Hematopoietic multipotent progenitor cell treated with erythropoietin and hydrocortisone succinate and interleukin-3 and kit ligand, for 8 days (in vitro differentiated cells): ENCODE measurements at regions not wholly inside any gene's neighbourhood (a gene's known extent, or its start where the extent isn't known, plus 50 kb on each side); places are given as distances from the start of the nearest gene placed in this dataset.

Experiments
- DNase-seq: peaks from one replicate; pipeline ENCODE4 v3.0.0-alpha.2; 2015

GRCh38 chr16:54431997-54432896, 145.7 kb upstream of the IRX3 start:
- no peak for DNase-seq

GRCh38 chr16:54431041-54431996, 144.7 kb upstream of the IRX3 start:
- no peak for DNase-seq

- no peak for DNase-seq
These were observed 144.0 kb upstream of the IRX3 start for GRCh38 chr16:54430491-54431030.

GRCh38 chr16:54429029-54429428, 142.4 kb upstream of the IRX3 start:
- DNase-seq = no peak

DNA sequence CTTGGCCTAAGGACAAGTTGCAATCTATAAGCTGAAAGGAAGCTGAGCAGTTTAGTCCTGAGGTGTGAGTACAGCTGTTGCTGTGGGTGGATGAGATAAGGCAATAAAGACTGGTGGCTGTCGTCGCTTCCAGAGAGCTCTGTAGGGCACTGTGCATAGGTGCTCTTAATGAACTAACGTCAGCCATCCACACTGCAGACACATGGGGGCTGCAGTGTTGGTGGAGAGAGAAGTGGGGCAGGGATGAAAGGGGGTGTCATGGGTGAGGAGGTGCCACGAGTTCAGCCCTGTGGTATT, 139.9 kb upstream of the IRX3 start:
- no peak for DNase-seq

DNA sequence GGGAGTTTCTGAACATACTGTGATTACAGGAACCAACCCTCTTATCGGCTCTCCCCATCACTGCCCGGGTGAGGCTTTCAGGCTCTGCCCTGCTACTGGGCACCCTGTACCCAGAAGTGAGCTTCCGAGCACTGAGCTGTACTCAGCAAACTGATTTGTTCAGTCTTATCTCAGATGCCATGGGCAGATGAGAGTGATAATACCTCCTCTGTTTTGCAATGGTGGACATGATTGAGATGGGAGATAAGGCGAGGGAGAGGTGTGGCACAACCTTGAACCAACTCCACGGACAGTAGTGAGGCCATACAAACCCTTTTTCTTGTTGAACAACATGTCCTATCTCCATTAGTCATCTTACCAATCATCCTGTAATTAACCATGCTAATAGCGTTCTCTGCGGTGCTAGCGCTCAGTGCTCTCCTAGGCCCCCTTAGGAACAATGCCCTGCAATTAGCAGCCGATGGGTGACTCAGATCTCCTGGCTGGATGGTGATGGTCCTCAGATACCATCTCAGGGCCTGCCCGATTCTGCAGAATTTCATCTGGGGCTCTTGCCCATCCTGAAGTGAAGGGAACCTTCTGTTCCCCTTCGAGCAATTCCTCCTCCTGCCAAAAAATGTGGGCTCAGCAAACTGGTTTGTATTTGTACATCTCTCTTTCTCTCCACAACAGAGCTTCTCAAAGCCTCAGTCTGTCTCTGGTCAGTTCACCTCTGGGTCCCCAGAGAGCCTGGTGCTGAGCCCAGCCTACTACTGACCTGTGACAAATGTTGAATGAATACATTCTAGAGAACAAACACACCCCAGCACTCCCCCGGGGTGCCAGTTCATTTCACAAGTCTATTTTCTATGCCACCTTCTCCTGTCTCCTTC, 139.3 kb upstream of the IRX3 start:
- no peak for DNase-seq

DNA sequence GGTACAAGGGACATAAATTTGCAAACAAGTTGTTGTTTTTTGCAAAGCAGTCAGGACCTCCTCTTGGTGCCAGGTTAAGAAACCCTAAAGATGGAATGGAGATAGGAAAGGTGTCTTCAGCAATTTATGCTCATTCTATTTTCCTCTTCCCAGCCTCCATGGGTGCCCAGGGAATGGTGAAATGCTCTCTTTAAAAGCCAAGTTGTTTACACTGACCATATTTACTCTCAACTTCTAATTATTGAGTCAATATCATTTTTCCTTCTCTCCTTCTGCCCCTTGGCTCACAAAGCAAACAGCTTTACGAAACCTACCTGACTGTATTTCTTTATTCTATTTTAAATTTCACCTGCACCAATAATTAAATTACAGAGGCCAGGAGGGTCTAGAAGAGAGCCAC, 138.5 kb upstream of the IRX3 start:
- DNase-seq = no peak

- DNase-seq = no peak
These were observed 137.5 kb upstream of the IRX3 start for GRCh38 chr16:54424043-54424451.

DNA sequence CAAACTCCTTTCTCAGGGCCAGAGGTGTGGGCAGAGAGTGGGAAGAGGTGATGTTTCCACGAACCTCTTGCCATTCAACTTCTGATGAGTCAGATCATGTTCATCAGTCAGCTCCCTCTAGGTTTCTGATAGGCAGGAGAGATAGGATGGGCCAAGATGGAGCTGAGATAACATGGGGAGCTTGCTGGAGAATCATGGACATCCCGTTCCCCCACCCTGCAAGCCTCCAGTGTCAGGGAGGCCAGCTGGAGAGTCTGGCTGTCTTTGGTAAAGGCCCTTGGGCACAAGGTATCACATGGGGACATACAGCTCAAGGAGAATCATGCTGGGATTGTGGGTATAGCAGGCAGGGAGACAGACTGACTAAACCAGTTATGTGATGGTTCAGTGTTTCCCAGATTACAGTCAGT, 136.0 kb upstream of the IRX3 start:
- no peak for DNase-seq

DNA sequence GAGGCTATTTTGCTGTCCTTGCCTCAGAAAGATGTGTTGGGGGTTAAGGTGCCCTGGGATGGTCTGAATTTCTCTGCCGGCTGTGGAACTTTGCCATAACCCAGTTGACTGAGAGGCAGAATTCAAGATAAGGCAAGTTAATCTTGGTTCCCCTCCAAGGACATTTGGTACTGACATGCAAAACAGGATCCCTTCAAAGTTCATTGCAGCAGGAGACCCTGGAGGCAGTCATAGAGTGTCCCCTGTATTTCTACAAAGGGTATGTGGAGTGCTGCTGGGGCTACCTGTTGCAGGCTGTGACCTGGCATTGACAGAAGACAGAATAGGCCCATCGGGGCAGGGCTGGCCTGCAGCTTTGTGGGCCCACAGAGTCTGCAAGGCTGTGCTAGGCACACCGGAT, 135.6 kb upstream of the IRX3 start:
- DNase-seq = no peak

DNA sequence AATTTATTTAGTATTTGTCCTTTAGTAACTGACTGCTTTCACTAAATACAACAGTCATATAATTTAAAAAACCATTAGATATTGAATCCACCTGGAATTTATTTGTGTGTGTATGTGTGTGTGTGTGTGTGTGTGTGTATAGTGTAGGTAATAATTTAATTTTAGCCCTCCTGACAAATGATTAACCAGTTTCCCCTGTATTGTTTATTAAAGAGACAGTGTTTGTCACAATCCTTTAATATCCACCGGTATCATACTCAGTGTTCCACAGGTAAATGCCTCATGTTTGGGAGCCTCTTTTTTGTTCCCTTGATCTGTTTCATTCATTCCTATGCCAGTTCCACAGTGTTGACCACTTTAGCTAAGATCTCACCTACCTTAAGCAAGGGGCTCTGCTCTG, 134.6 kb upstream of the IRX3 start:
- no peak for DNase-seq

DNA sequence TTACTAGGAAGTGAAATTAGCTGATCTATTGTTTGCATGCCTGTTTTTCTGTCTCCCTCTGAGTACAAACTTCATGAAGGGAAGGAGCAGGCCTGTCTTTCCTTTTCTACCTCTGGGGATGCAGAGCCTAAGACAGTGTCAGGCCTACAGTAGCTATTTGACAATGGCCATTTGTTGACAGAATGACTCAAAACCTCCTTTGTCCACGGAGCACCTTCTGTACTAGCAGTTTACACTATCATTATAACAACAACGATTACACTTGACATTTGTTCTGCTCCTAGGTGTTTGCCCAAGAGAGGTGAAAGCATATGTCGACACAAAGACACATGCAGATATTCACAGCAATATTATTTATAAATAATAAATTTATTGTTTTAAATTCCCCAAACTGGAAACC, 132.3 kb upstream of the IRX3 start:
- no peak for DNase-seq

DNA sequence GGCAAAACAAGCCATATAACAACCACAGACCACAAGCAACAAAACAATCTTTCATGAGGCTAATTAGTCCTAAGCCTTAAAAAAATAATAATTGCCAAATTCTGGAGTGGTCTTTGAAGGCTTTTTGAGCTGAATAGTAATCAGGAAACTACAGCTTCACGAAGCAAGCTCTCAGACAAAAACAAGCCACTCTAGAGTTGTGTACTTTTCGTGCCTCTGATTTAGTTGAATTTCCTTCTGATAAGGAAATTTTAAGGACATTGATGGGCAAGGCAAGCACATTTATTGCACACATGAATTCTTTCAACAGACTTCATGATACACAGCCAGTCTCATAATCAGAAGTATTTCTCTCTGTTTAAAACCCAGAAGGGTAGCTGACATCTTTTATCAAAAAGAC, 130.8 kb upstream of the IRX3 start:
- no peak for DNase-seq

DNA sequence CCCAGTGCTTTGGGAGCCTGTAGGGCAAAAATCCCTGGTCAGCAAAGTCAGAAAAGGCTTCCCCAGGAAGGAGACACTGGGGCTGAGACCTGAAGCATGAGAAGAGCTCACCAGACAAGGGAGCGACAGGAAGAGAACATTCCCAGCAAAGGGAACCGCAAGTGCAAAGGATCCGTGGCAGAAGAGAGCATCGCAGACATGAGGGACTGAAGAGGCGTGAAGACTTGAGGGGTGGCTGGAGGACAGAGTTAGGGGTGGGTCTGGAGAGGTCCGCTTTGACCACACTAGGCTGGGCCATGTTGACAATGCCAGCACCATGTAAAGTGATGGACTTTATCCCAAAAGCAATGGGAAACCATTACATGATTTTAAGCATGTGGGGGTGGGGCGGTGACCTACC, 128.1 kb upstream of the IRX3 start:
- DNase-seq = no peak

GRCh38 chr16:54412777-54413455, 126.3 kb upstream of the IRX3 start:
- no peak for DNase-seq

DNA sequence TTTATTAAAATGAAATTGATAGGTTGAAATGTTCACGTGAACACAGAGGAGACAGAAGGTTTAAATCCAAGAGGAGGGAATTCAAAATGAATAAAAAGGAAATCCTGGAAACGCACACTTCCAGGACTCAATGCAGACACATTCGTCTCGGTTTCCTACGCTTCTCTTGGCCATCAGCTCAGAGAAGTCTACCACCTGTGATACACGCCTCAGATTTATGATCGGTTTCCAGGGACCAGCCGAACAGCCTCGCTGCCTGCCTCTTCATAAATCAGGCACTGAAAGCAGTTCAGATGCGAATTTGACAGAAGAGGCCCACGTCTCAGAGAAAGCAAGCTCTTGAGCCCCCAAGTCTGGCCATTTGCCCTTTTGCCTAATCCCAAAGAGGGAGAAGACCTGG, 125.5 kb upstream of the IRX3 start:
- no peak for DNase-seq

- DNase-seq = no peak
These were observed 125.0 kb upstream of the IRX3 start for GRCh38 chr16:54411544-54411943.

GRCh38 chr16:54409982-54410381, 123.4 kb upstream of the IRX3 start:
- DNase-seq = no peak

DNA sequence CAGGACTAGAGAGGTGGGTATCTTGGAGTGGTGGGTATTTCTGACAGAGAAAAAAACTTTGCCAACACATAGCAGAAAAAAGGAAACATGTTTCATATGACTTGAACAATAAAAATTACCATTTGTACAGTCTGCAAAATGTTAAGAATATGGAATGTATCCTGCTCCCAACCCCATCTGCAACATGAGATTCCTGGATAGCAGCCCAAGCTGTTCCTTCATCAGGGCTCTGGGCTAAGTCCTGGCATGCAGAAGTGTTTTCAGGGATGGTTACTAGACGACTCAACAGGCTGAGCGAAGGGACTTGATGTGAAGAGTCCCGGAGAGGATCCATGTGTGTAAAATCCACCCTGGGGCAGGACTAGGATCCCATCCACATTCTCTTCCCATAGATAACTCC, 121.0 kb upstream of the IRX3 start:
- no peak for DNase-seq

DNA sequence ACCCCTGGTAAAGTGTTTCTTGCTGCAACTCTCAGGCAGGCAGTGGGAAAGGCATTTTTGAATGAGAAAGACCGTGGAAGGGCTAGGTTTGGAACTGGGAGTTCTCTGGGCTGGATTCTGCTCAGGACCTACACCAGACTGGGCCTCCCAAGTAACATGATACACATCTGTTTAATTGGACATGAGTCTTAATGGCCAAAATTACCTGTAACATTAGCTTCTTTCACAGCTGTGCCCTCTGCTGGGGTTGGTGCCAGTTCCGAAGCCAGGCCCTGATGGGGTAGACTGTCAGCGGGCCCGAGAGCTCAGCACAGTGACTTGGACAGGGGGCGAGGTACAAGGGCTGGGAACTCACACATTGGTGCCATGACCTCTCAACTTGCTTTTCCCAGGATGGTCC, 118.9 kb upstream of the IRX3 start:
- DNase-seq = no peak

GRCh38 chr16:54403580-54403979, 117.0 kb upstream of the IRX3 start:
- no peak for DNase-seq

DNA sequence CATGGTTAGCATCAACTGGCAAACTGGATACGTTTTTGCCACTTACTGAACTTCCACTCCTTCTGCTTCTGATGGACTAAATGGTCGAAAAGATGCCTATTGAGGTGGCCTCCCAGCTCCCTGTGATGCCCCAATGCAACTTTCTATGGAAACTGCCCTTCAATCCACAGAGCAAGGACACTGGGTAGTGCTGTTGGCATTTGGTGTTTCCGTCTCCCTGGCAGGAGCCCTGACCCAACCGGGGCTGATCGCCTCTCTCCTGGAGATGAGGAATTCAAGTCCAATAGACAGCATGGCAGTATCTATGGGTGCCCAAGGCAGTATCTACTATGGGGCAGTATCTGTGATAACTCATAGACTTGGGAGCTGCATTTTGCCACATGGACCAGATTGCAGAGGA, 116.3 kb upstream of the IRX3 start:
- no peak for DNase-seq
